CD14-positive monocyte (primary cell): ENCODE measurements at regions not wholly inside any gene's neighbourhood (a gene's known extent, or its start where the extent isn't known, plus 50 kb on each side); places are given as distances from the start of the nearest gene placed in this dataset.

ENCODE experiments used
- DNase-seq, 3 donors: peaks; one replicate each; pipeline ENCODE4 v3.0.0-alpha.2; 2011 to 2022
- H2AFZ ChIP-seq: 2 replicates; pipeline ENCODE4 v1.6.0; 2012; ENCODE audit warnings: mild to moderate bottlenecking, low read depth, low read length, inconsistent platforms; ENCODE audit not compliant: insufficient read depth, poor library complexity, severe bottlenecking
- H3K27ac ChIP-seq, 2 donors: 1 replicate in 1 of 2; 2 replicates in 1 of 2; pipeline ENCODE4 v1.5.1; 2012 to 2013; ENCODE audit warnings: low read length in 2 of 2, control low read depth in 1 of 2, inconsistent platforms in 1 of 2, low read depth in 1 of 2, mild to moderate bottlenecking in 1 of 2
- H3K27me3 ChIP-seq, 2 donors: one replicate each; pipeline versions ENCODE4 v1.6.0 to v1.6.1; 2011 to 2013; ENCODE audit warnings: low read length in 2 of 2; ENCODE audit not compliant: control insufficient read depth in 2 of 2, insufficient read depth in 2 of 2
- H3K36me3 ChIP-seq, 2 donors: replicated peaks in 1 of 2; 1 replicate in 1 of 2; 2 replicates in 1 of 2; pipeline versions ENCODE4 v1.5.1 to v1.6.1; 2012 to 2013; ENCODE audit warnings: low read length in 2 of 2, control low read depth in 1 of 2, inconsistent platforms in 1 of 2, mild to moderate bottlenecking in 1 of 2; ENCODE audit not compliant: insufficient read depth in 2 of 2, control insufficient read depth in 1 of 2
- H3K4me1 ChIP-seq, 2 donors: 1 replicate in 1 of 2; 2 replicates in 1 of 2; pipeline versions ENCODE4 v1.5.1 to v1.6.1; 2012 to 2013; ENCODE audit warnings: low read length in 2 of 2, control low read depth in 1 of 2, inconsistent platforms in 1 of 2, mild to moderate bottlenecking in 1 of 2, moderate library complexity in 1 of 2; ENCODE audit not compliant: insufficient read depth in 2 of 2, control insufficient read depth in 1 of 2
- H3K4me2 ChIP-seq: replicated peaks from 2 replicates; pipeline ENCODE3; 2012; ENCODE audit warnings: low read length, moderate library complexity, mild to moderate bottlenecking; ENCODE audit not compliant: poor library complexity, severe bottlenecking; ENCODE audit errors: extremely low read depth
- H3K4me3 ChIP-seq, 3 experiments: fragments of 200-600 bp in 1 of 3; sonication (generic) in 1 of 3; replicated peaks in 1 of 3; 1 replicate in 2 of 3; 2 replicates in 1 of 3; pipeline ENCODE4 v1.5.1; 2011 to 2013; ENCODE audit warnings: low read length in 3 of 3, mild to moderate bottlenecking in 3 of 3, control low read depth in 2 of 3, low read depth in 2 of 3, inconsistent platforms in 1 of 3, moderate library complexity in 1 of 3
- H3K79me2 ChIP-seq: 2 replicates; pipeline ENCODE4 v1.6.0; 2012; ENCODE audit warnings: mild to moderate bottlenecking, control low read depth, inconsistent platforms, low read length, moderate library complexity; ENCODE audit not compliant: insufficient read depth
- H3K9ac ChIP-seq: 2 replicates; pipeline ENCODE4 v1.6.0; 2017; ENCODE audit warnings: low read length, mild to moderate bottlenecking; ENCODE audit not compliant: insufficient read depth, poor library complexity, severe bottlenecking
- H3K9me3 ChIP-seq, 2 donors: replicated peaks in 1 of 2; 1 replicate in 1 of 2; 2 replicates in 1 of 2; pipeline versions ENCODE4 v1.5.1 to v1.6.1; 2012 to 2013; ENCODE audit warnings: low read length in 2 of 2, control low read depth in 1 of 2; ENCODE audit not compliant: control insufficient read depth in 1 of 2, insufficient read depth in 1 of 2
- H4K20me1 ChIP-seq: 2 replicates; pipeline ENCODE4 v1.6.0; 2012; ENCODE audit warnings: mild to moderate bottlenecking, low read length, control low read depth, moderate library complexity; ENCODE audit not compliant: insufficient read depth
- H3K27ac Mint-ChIP-seq, 7 donors: one replicate each; pipeline ENCODE4 v1.8.0; 2020; ENCODE audit warnings: mild to moderate bottlenecking in 7 of 7, mixed read lengths in 7 of 7, moderate library complexity in 6 of 7, inconsistent platforms in 2 of 7
- H3K27me3 Mint-ChIP-seq, 3 donors: one replicate each; pipeline ENCODE4 v1.8.0; 2021 to 2022; ENCODE audit warnings: low read depth in 3 of 3, mild to moderate bottlenecking in 3 of 3, mixed read lengths in 3 of 3, moderate library complexity in 3 of 3, inconsistent platforms in 1 of 3
- H3K36me3 Mint-ChIP-seq, 2 donors: one replicate each; pipeline ENCODE4 v1.8.0; 2020; ENCODE audit warnings: mixed read lengths in 2 of 2, inconsistent platforms in 1 of 2, mild to moderate bottlenecking in 1 of 2
- H3K4me1 Mint-ChIP-seq: one replicate; pipeline ENCODE4 v1.8.0; 2020; ENCODE audit warnings: mild to moderate bottlenecking, mixed read lengths
- H3K4me3 Mint-ChIP-seq, 2 donors: one replicate each; pipeline ENCODE4 v1.8.0; 2020; ENCODE audit warnings: mild to moderate bottlenecking in 2 of 2, mixed read lengths in 2 of 2, moderate library complexity in 1 of 2
- H3K9me3 Mint-ChIP-seq, 7 donors: one replicate each; pipeline ENCODE4 v1.8.0; 2020 to 2022; ENCODE audit warnings: mixed read lengths in 7 of 7, mild to moderate bottlenecking in 6 of 7, moderate library complexity in 6 of 7, inconsistent platforms in 2 of 7
- WGBS: methylation state at CpG from one replicate; pipeline ENCODE4 v1.1.5; 2013; ENCODE audit warnings: missing lambda C conversion rate; ENCODE audit not compliant: insufficient coverage; 5-methylcytosine and 5-hydroxymethylcytosine counted together
- intact Hi-C, 2 donors: fragments of 100-400 bp; cut with micrococcal nuclease; formaldehyde crosslinking; loops; one replicate each; pipeline versions ENCODE4 v1.15.0 to v1.15.1; 2023
- TF ChIP-seq, protein P1 (sequence below): fragments of 200-600 bp; IDR thresholded peaks from one replicate; pipeline ENCODE4 v1.8.0; 2022; ENCODE audit warnings: antibody characterized with exemption, mild to moderate bottlenecking

DNA sequence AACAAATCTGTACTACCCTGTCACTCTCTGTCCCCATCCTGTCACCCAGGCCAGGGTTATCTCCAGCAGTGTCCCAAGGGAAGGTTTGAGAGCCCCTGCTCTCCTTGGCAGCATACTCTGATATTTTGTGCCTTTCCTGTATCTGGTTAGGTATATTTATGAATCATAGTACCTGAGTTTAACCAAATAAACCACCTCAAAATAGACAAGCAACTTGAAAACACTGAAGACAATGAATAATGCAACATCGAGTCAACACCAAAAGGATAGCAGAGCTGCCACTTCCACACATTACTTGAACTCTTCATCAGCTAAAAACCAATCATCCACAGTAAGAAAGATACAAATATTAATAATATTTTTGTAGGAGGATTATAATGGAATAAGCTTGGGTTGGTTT lies 142.6 kb upstream of the TAB2 start:
- peaks cover 14% of the 10 kb centered on the region for H3K4me1 Mint-ChIP-seq
- TF ChIP-seq, protein P1, sequence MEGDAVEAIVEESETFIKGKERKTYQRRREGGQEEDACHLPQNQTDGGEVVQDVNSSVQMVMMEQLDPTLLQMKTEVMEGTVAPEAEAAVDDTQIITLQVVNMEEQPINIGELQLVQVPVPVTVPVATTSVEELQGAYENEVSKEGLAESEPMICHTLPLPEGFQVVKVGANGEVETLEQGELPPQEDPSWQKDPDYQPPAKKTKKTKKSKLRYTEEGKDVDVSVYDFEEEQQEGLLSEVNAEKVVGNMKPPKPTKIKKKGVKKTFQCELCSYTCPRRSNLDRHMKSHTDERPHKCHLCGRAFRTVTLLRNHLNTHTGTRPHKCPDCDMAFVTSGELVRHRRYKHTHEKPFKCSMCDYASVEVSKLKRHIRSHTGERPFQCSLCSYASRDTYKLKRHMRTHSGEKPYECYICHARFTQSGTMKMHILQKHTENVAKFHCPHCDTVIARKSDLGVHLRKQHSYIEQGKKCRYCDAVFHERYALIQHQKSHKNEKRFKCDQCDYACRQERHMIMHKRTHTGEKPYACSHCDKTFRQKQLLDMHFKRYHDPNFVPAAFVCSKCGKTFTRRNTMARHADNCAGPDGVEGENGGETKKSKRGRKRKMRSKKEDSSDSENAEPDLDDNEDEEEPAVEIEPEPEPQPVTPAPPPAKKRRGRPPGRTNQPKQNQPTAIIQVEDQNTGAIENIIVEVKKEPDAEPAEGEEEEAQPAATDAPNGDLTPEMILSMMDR = no peak

GRCh38 chr6:149176971-149177667 lies 140.4 kb upstream of the TAB2 start:
- 93% methylated on average over 2 of the region's 8 CpGs for WGBS
- no peaks in the 10 kb centered on the region for H3K36me3 ChIP-seq
- Mint-ChIP-seq H3K9me3 (peaks cover 0 to 3% (median 0%) of the 10 kb centered on the region in 7 donors), H3K27me3 (peaks cover 0 to 3% (median 1%) of the 10 kb centered on the region in 3 donors), H3K36me3 (no peaks in the 10 kb centered on the region), H3K4me3 (no peak overlapping the region), H3K27ac (no peak overlapping the region), H3K4me1 (peaks cover 15% of the 10 kb centered on the region)
- H3K4me2 ChIP-seq = no peak overlapping the region
- H3K9ac ChIP-seq = no peak overlapping the region
- H3K9me3 ChIP-seq = no peaks in the 10 kb centered on the region
- H4K20me1 ChIP-seq = no peaks in the 10 kb centered on the region
- no peak for DNase-seq
- no peaks in the 10 kb centered on the region for H3K27me3 ChIP-seq
- no peak overlapping the region for H2AFZ ChIP-seq
- no peak overlapping the region for H3K27ac ChIP-seq
- intact Hi-C loops = loop anchor here in 1 of 2 donors (10.0 kb wide), 1 partner anchor 92 kb away; no protein-coding TSS in a partner anchor
- peaks cover 9 to 10% of the 10 kb centered on the region in 2 donors for H3K4me1 ChIP-seq
- no peaks in the 10 kb centered on the region for H3K79me2 ChIP-seq
- TF ChIP-seq, protein P1 = no peak
- H3K4me3 ChIP-seq = no peak overlapping the region

More for the DNA sequence above, 142.6 kb upstream of the TAB2 start:
- Histone ChIP-seq H3K9ac (no peak overlapping the region), H3K4me2 (no peak overlapping the region), H3K4me3 (no peak overlapping the region), H3K9me3 (no peaks in the 10 kb centered on the region), H3K27ac (no peak overlapping the region), H4K20me1 (no peaks in the 10 kb centered on the region), H3K36me3 (no peaks in the 10 kb centered on the region), H3K27me3 (no peaks in the 10 kb centered on the region), H3K4me1 (peaks cover 6 to 8% of the 10 kb centered on the region in 2 donors), H3K79me2 (no peaks in the 10 kb centered on the region), H2AFZ (no peak overlapping the region)
- Mint-ChIP-seq H3K9me3 (peaks cover 0 to 3% (median 0%) of the 10 kb centered on the region in 7 donors), H3K27me3 (peaks cover 0 to 3% (median 1%) of the 10 kb centered on the region in 3 donors), H3K27ac (no peak overlapping the region), H3K4me3 (no peak overlapping the region), H3K36me3 (no peaks in the 10 kb centered on the region)
- DNase-seq = no peak
- intact Hi-C loops = loop anchor here in 1 of 2 donors (10.0 kb wide), 1 partner anchor 90 kb away; no protein-coding TSS in a partner anchor
- WGBS = no CpG with 5 or more reads among the region's 1 CpG
